Mucosa of descending colon (tissue), 3 donors: ENCODE measurements at regions not wholly inside any gene's neighbourhood (a gene's known extent, or its start where the extent isn't known, plus 50 kb on each side); places are given as distances from the start of the nearest gene placed in this dataset.

Source experiments
- ATAC-seq: fragments of 200-7000 bp; cut with Tn5 transposase; one replicate; pipeline ENCODE4 v1.9.1; 2020; ENCODE audit warnings: mild to moderate bottlenecking, moderate library complexity
- DNase-seq, 3 donors: peaks; one replicate each; pipeline ENCODE4 v3.0.0-alpha.2; 2020
- H3K36me3 ChIP-seq: fragments of 200-600 bp; one replicate; pipeline ENCODE4 v1.8.0; 2021; ENCODE audit warnings: low read depth, mild to moderate bottlenecking
- H3K4me1 ChIP-seq: fragments of 200-600 bp; one replicate; pipeline ENCODE4 v1.8.0; 2021; ENCODE audit warnings: low read depth, mild to moderate bottlenecking
- H3K4me3 ChIP-seq: fragments of 200-600 bp; one replicate; pipeline ENCODE4 v1.8.0; 2021; ENCODE audit warnings: mild to moderate bottlenecking
- H3K9me3 ChIP-seq: fragments of 200-600 bp; one replicate; pipeline ENCODE4 v1.8.0; 2021; ENCODE audit warnings: mild to moderate bottlenecking
- CTCF ChIP-seq: fragments of 200-600 bp; IDR thresholded peaks from one replicate; pipeline ENCODE4 v1.8.0; 2022; ENCODE audit warnings: antibody characterized with exemption, mild to moderate bottlenecking
- intact Hi-C, 2 donors: fragments of 100-400 bp; cut with DNase I in 1 of 2; cut with micrococcal nuclease in 1 of 2; formaldehyde crosslinking; loops; one replicate each; pipeline versions ENCODE4 v1.11.0 to v1.11.1; 2022; cut with DNase I, micrococcal nuclease
- donor health status: DM: no; HTN: no; CAD: no; lungs with moderate emphysema.
- donor health status: DM: no; HTN: no; CAD: no.
- donor health status: DM: no; HTN: yes; CAD: no.

DNA sequence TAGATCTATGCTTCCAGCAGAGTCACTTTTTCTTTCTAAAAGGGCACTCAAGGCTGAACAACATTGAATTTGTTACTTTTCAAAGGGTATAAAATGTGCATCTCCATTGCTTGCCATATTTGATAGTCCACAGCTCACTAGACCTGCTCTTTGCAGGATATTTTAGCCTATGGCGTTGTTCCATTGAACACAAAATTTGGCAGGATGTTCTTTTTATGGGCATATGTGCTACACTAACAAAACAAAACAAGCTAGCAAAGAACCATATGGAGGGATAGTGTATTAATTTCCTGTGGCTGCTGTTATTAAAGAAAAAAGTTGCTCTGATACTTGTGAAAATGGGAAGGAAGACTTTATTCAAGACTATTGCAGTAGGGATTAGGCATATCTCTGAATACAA lies 828.7 kb downstream of the TYW1 start:
- no peaks in the 10 kb centered on the region for H3K36me3 ChIP-seq
- H3K4me1 ChIP-seq: no peaks in the 10 kb centered on the region
- DNase-seq (no peak), ATAC-seq (no peak)
- H3K9me3 ChIP-seq: peaks cover 65% of the 10 kb centered on the region
- TF ChIP-seq CTCF: no peak
- intact Hi-C loops: no loop called here
- H3K4me3 ChIP-seq: no peak overlapping the region

DNA sequence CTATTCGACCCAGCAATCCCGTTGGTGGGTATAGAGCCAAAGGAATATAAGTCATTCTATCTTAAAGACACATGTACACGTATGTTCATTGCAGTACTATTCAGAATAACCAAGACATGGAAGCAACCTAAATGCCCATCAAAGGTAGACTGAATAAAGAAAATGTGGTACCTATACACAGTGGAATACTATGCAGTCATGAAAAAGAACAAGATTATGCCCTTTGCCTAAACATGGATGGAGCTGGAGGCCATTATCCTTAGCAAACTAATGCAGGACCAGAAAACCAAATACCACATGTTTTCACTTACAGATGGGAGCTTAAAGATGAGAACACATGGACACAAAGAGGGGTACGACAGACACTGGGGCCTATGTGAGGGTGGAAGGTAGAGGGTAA lies 845.3 kb downstream of the TYW1 start:
- peaks cover 69% of the 10 kb centered on the region for H3K9me3 ChIP-seq
- no peaks in the 10 kb centered on the region for H3K4me1 ChIP-seq
- no peak for ATAC-seq
- intact Hi-C loops: no loop called here
- H3K36me3 ChIP-seq: no peaks in the 10 kb centered on the region
- no peak for TF ChIP-seq CTCF
- no peak for DNase-seq
- H3K4me3 ChIP-seq: no peak overlapping the region

DNA sequence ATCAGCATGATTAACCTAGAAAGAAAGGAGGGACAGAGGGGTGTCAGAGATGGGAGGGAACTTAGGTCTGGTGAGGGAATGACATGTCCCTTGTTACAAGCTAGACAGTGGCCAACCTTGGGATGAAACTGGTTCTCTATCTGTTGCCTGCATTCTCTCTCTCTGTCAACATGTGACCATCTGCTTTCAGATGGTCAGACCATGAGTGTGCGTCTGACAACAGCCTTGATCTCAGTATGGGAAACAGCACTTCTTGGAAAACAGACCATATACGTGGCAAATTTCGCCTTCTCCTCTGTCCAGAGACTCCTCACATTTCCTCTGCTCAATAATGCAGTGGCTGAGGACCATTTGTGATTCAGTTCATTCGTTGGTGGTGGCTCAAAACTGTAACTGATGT lies 845.9 kb downstream of the TYW1 start:
- DNase-seq (no peak), ATAC-seq (no peak)
- H3K9me3 ChIP-seq: peaks cover 68% of the 10 kb centered on the region
- no peaks in the 10 kb centered on the region for H3K4me1 ChIP-seq
- H3K36me3 ChIP-seq: no peaks in the 10 kb centered on the region
- intact Hi-C loops: no loop called here
- no peak for TF ChIP-seq CTCF
- H3K4me3 ChIP-seq: no peak overlapping the region

- DNase-seq: no peak
- Histone ChIP-seq H3K4me1 (no peaks in the 10 kb centered on the region), H3K4me3 (no peak overlapping the region), H3K9me3 (peaks cover 63% of the 10 kb centered on the region), H3K36me3 (no peaks in the 10 kb centered on the region)
- intact Hi-C loops: no loop called here
- TF ChIP-seq CTCF: no peak
- ATAC-seq: no peak
These were observed 846.5 kb downstream of the TYW1 start for GRCh38 chr7:67843001-67843565.

GRCh38 chr7:67843615-67844014 lies 847.0 kb downstream of the TYW1 start:
- Histone ChIP-seq H3K4me3 (no peak overlapping the region), H3K9me3 (peaks cover 57% of the 10 kb centered on the region), H3K36me3 (no peaks in the 10 kb centered on the region), H3K4me1 (no peaks in the 10 kb centered on the region)
- intact Hi-C loops: no loop called here
- DNase-seq: no peak
- ATAC-seq: no peak
- TF ChIP-seq CTCF: no peak
